Hepatocyte (in vitro differentiated cells): ENCODE measurements at regions not wholly inside any gene's neighbourhood (a gene's known extent, or its start where the extent isn't known, plus 50 kb on each side); places are given as distances from the start of the nearest gene placed in this dataset.

Experiments used
- DNase-seq: peaks from one replicate; pipeline ENCODE4 v3.0.0-alpha.2; 2016; ENCODE audit warnings: low spot score
- H2AFZ ChIP-seq: fragments of 200-600 bp; sonication (generic); 2 replicates; pipeline ENCODE4 v1.6.0; 2016; ENCODE audit warnings: antibody characterized with exemption, mild to moderate bottlenecking
- H3K27ac ChIP-seq: fragments of 200-600 bp; sonication (generic); 2 replicates; pipeline ENCODE4 v1.5.1; 2016; ENCODE audit warnings: mild to moderate bottlenecking
- H3K27me3 ChIP-seq: fragments of 200-600 bp; sonication (generic); 2 replicates; pipeline ENCODE4 v1.6.1; 2016
- H3K36me3 ChIP-seq: fragments of 200-600 bp; sonication (generic); replicated peaks from 2 replicates; pipeline ENCODE4 v1.5.1; 2016; ENCODE audit warnings: low read depth; ENCODE audit not compliant: insufficient read depth
- H3K4me1 ChIP-seq: fragments of 200-600 bp; sonication (generic); 2 replicates; pipeline ENCODE4 v1.5.1; 2016; ENCODE audit warnings: mild to moderate bottlenecking, moderate library complexity; ENCODE audit not compliant: insufficient read depth
- H3K4me2 ChIP-seq: fragments of 200-600 bp; sonication (generic); 2 replicates; pipeline ENCODE4 v1.6.0; 2016
- H3K4me3 ChIP-seq: fragments of 200-600 bp; sonication (generic); 2 replicates; pipeline ENCODE4 v1.5.1; 2016; ENCODE audit warnings: mild to moderate bottlenecking
- H3K79me2 ChIP-seq: fragments of 200-600 bp; sonication (generic); 2 replicates; pipeline ENCODE4 v1.6.0; 2017; ENCODE audit warnings: mild to moderate bottlenecking
- H3K9me2 ChIP-seq: fragments of 200-600 bp; sonication (generic); replicated peaks from 2 replicates; pipeline ENCODE4 v1.6.0; 2017; ENCODE audit warnings: mild to moderate bottlenecking; ENCODE audit not compliant: insufficient read depth
- H3K9me3 ChIP-seq: fragments of 200-600 bp; sonication (generic); 2 replicates; pipeline ENCODE4 v1.5.1; 2016; ENCODE audit warnings: low read depth, mild to moderate bottlenecking
- H4K20me1 ChIP-seq: fragments of 200-600 bp; sonication (generic); 2 replicates; pipeline ENCODE4 v1.6.0; 2016; ENCODE audit warnings: mild to moderate bottlenecking; ENCODE audit not compliant: insufficient read depth, poor library complexity, severe bottlenecking
- CTCF ChIP-seq: fragments of 200-600 bp; sonication (generic); IDR thresholded peaks from 2 replicates; pipeline ENCODE4 v1.5.1; 2016; ENCODE audit warnings: antibody characterized with exemption, mild to moderate bottlenecking; ENCODE audit not compliant: poor library complexity
- EZH2 ChIP-seq: fragments of 200-600 bp; sonication (generic); IDR thresholded peaks from 2 replicates; pipeline ENCODE4 v1.6.1; 2016; ENCODE audit warnings: antibody characterized with exemption, mild to moderate bottlenecking, borderline replicate concordance
- EZH2phosphoT487 ChIP-seq: fragments of 200-600 bp; sonication (generic); IDR thresholded peaks from one replicate; pipeline ENCODE4 v1.6.1; 2018; ENCODE audit warnings: antibody characterized with exemption, mild to moderate bottlenecking, low read depth, moderate library complexity; ENCODE audit not compliant: unreplicated experiment, severe bottlenecking
- WGBS: methylation state at CpG from one replicate; pipeline ENCODE4 v1.1.6; 2016; ENCODE audit warnings: low lambda C conversion rate; ENCODE audit errors: missing lambda C conversion rate; 5-methylcytosine and 5-hydroxymethylcytosine counted together

GRCh38 chr5:125316915-125317535 is 570.6 kb upstream of the ZNF608 start:
- H3K4me1 ChIP-seq, result no peaks in the 10 kb centered on the region
- TF ChIP-seq EZH2 (no peak), CTCF (no peak), EZH2phosphoT487 (no peak)
- no peaks in the 10 kb centered on the region for H4K20me1 ChIP-seq
- no peak overlapping the region for H2AFZ ChIP-seq
- H3K4me2 ChIP-seq, result no peak overlapping the region
- H3K9me2 ChIP-seq, result no peaks in the 10 kb centered on the region
- no peaks in the 10 kb centered on the region for H3K79me2 ChIP-seq
- DNase-seq, result no peak
- no peaks in the 10 kb centered on the region for H3K27me3 ChIP-seq
- 45% methylated on average over 7 of the region's 7 CpGs for WGBS
- no peaks in the 10 kb centered on the region for H3K9me3 ChIP-seq
- H3K27ac ChIP-seq, result no peak overlapping the region
- no peaks in the 10 kb centered on the region for H3K36me3 ChIP-seq
- H3K4me3 ChIP-seq, result no peak overlapping the region

- H3K9me3 ChIP-seq, result no peaks in the 10 kb centered on the region
- no peak for DNase-seq
- H3K27ac ChIP-seq, result no peak overlapping the region
- H3K4me1 ChIP-seq, result no peaks in the 10 kb centered on the region
- no peaks in the 10 kb centered on the region for H3K79me2 ChIP-seq
- H3K4me2 ChIP-seq, result no peak overlapping the region
- TF ChIP-seq CTCF (no peak), EZH2 (no peak), EZH2phosphoT487 (no peak)
- H3K36me3 ChIP-seq, result no peaks in the 10 kb centered on the region
- WGBS, result 57% methylated on average over 5 of the region's 5 CpGs
- no peak overlapping the region for H3K4me3 ChIP-seq
- H3K9me2 ChIP-seq, result no peaks in the 10 kb centered on the region
- no peaks in the 10 kb centered on the region for H3K27me3 ChIP-seq
- no peaks in the 10 kb centered on the region for H4K20me1 ChIP-seq
- H2AFZ ChIP-seq, result no peak overlapping the region
Measured at GRCh38 chr5:125317536-125317995, 571.1 kb upstream of the ZNF608 start.

- no peaks in the 10 kb centered on the region for H3K4me1 ChIP-seq
- no peak overlapping the region for H3K27ac ChIP-seq
- H3K27me3 ChIP-seq, result no peaks in the 10 kb centered on the region
- H3K4me2 ChIP-seq, result no peak overlapping the region
- H3K36me3 ChIP-seq, result no peaks in the 10 kb centered on the region
- TF ChIP-seq EZH2phosphoT487 (no peak), EZH2 (no peak)
- no peak overlapping the region for H3K4me3 ChIP-seq
- H3K9me2 ChIP-seq, result no peaks in the 10 kb centered on the region
- no peak for DNase-seq
- H4K20me1 ChIP-seq, result no peaks in the 10 kb centered on the region
- no peak overlapping the region for H2AFZ ChIP-seq
- no peaks in the 10 kb centered on the region for H3K9me3 ChIP-seq
- WGBS, result 100% methylated on average over 1 of the region's 1 CpG
- no peaks in the 10 kb centered on the region for H3K79me2 ChIP-seq
Measured at GRCh38 chr5:125321654-125322053, 575.2 kb upstream of the ZNF608 start.

- no peaks in the 10 kb centered on the region for H3K36me3 ChIP-seq
- DNase-seq, result no peak
- H3K79me2 ChIP-seq, result no peaks in the 10 kb centered on the region
- no peak overlapping the region for H2AFZ ChIP-seq
- TF ChIP-seq EZH2phosphoT487, result no peak
- TF ChIP-seq CTCF, result no peak
- no peak for TF ChIP-seq EZH2
- 42% methylated on average over 2 of the region's 2 CpGs for WGBS
- H4K20me1 ChIP-seq, result no peaks in the 10 kb centered on the region
- H3K4me2 ChIP-seq, result no peak overlapping the region
- no peaks in the 10 kb centered on the region for H3K27me3 ChIP-seq
- no peak overlapping the region for H3K27ac ChIP-seq
- no peaks in the 10 kb centered on the region for H3K9me3 ChIP-seq
- no peak overlapping the region for H3K4me3 ChIP-seq
- no peaks in the 10 kb centered on the region for H3K4me1 ChIP-seq
- H3K9me2 ChIP-seq, result no peaks in the 10 kb centered on the region
Measured at GRCh38 chr5:125323613-125324012, 577.2 kb upstream of the ZNF608 start.
